Testis (tissue), 2 donors: ENCODE measurements at regions not wholly inside any gene's neighbourhood (a gene's known extent, or its start where the extent isn't known, plus 50 kb on each side); places are given as distances from the start of the nearest gene placed in this dataset.

Experiments
- DNase-seq: peaks from one replicate; pipeline ENCODE4 v3.0.0-alpha.2; 2019
- H3K27ac ChIP-seq, 2 donors: fragments of 200-600 bp; sonication (generic); one replicate each; pipeline ENCODE4 v1.5.1; 2019
- H3K27me3 ChIP-seq: fragments of 200-600 bp; sonication (generic); one replicate; pipeline ENCODE4 v1.5.1; 2019
- H3K36me3 ChIP-seq: fragments of 200-600 bp; sonication (generic); one replicate; pipeline ENCODE4 v1.5.1; 2017; ENCODE audit warnings: low read depth; ENCODE audit errors: missing control alignments
- H3K4me1 ChIP-seq: fragments of 200-600 bp; sonication (generic); one replicate; pipeline ENCODE4 v1.5.1; 2019
- H3K4me3 ChIP-seq, 2 donors: fragments of 200-600 bp; sonication (generic); one replicate each; pipeline ENCODE4 v1.5.1; 2017 to 2019
- H3K9me3 ChIP-seq: fragments of 200-600 bp; sonication (generic); one replicate; pipeline ENCODE4 v1.5.1; 2017
- CTCF ChIP-seq, 3 experiments: fragments of 450-650 bp in 2 of 3; fragments of 200-600 bp in 1 of 3; sonication (generic) in 1 of 3; IDR thresholded peaks; one replicate each; pipeline ENCODE4 v1.5.1; 2016 to 2019; ENCODE audit warnings: antibody characterized with exemption in 3 of 3, mild to moderate bottlenecking in 2 of 3, moderate library complexity in 1 of 3
- POLR2A ChIP-seq: fragments of 450-650 bp; IDR thresholded peaks from one replicate; pipeline ENCODE4 v1.6.1; 2017; ENCODE audit warnings: antibody characterized with exemption, mild to moderate bottlenecking, moderate library complexity
- WGBS, 2 donors: methylation state at CpG; one replicate each; pipeline ENCODE4 v1.1.5; 2018; 5-methylcytosine and 5-hydroxymethylcytosine counted together
- intact Hi-C: fragments of 100-400 bp; cut with DNase I; formaldehyde crosslinking; loops from one replicate; pipeline ENCODE4 v1.15.1; 2023; ENCODE audit warnings: low total_unique reads

- WGBS, 2 donors = 49 to 51% methylated on average over 6 of the region's 6 CpGs
- DNase-seq = no peak
- Histone ChIP-seq H3K36me3 (no peaks in the 10 kb centered on the region), H3K4me3 (no peak overlapping the region), H3K4me1 (no peaks in the 10 kb centered on the region), H3K9me3 (no peaks in the 10 kb centered on the region), H3K27ac (no peak overlapping the region), H3K27me3 (no peaks in the 10 kb centered on the region)
- TF ChIP-seq CTCF (IDR thresholded peaks at IDR 0.05) = no peak
- intact Hi-C loops = no loop called here
Measured at GRCh38 chrX:4094926-4095325, 381.5 kb upstream of the PRKX start.

GRCh38 chrX:4091046-4091760 lies 377.8 kb upstream of the PRKX start:
- TF ChIP-seq POLR2A (no peak), CTCF (IDR thresholded peaks at IDR 0.05) (no peak)
- intact Hi-C loops = no loop called here
- Histone ChIP-seq H3K36me3 (no peaks in the 10 kb centered on the region), H3K4me3 (no peak overlapping the region), H3K9me3 (no peaks in the 10 kb centered on the region), H3K4me1 (no peaks in the 10 kb centered on the region), H3K27ac (no peak overlapping the region), H3K27me3 (no peaks in the 10 kb centered on the region)
- 47 to 51% methylated on average over 6 of the region's 6 CpGs for WGBS, 2 donors
- DNase-seq = no peak

- no peak for DNase-seq
- Histone ChIP-seq H3K4me1 (no peaks in the 10 kb centered on the region), H3K9me3 (no peaks in the 10 kb centered on the region), H3K27ac (no peak overlapping the region), H3K4me3 (no peak overlapping the region), H3K27me3 (no peaks in the 10 kb centered on the region), H3K36me3 (no peaks in the 10 kb centered on the region)
- intact Hi-C loops = no loop called here
- TF ChIP-seq CTCF (IDR thresholded peaks at IDR 0.05) = no peak
- TF ChIP-seq POLR2A = no peak
- WGBS, 2 donors = 77 to 95% methylated on average over 2 of the region's 2 CpGs
Measured at GRCh38 chrX:4059893-4060292, 346.4 kb upstream of the PRKX start.

- H3K9me3 ChIP-seq = no peaks in the 10 kb centered on the region
- H3K4me3 ChIP-seq = no peak overlapping the region
- 35 to 44% methylated on average over 4 to 6 of the region's 6 CpGs for WGBS, 2 donors
- no peak for TF ChIP-seq POLR2A
- no peak for TF ChIP-seq CTCF (IDR thresholded peaks at IDR 0.05)
- no peak for DNase-seq
- intact Hi-C loops = no loop called here
- H3K36me3 ChIP-seq = no peaks in the 10 kb centered on the region
- H3K4me1 ChIP-seq = no peaks in the 10 kb centered on the region
- H3K27ac ChIP-seq = no peak overlapping the region
- no peaks in the 10 kb centered on the region for H3K27me3 ChIP-seq
Measured at GRCh38 chrX:4043951-4044350, 330.5 kb upstream of the PRKX start.

GRCh38 chrX:4035874-4036273 lies 322.4 kb upstream of the PRKX start:
- WGBS, 2 donors = 67 to 77% methylated on average over 2 of the region's 2 CpGs
- Histone ChIP-seq H3K27me3 (no peaks in the 10 kb centered on the region), H3K9me3 (no peaks in the 10 kb centered on the region), H3K4me1 (no peaks in the 10 kb centered on the region), H3K4me3 (no peak overlapping the region), H3K36me3 (no peaks in the 10 kb centered on the region), H3K27ac (no peak overlapping the region)
- DNase-seq = no peak
- TF ChIP-seq CTCF (IDR thresholded peaks at IDR 0.05) (no peak), POLR2A (no peak)
- intact Hi-C loops = no loop called here
